GM03348 (cell line): ENCODE measurements at regions not wholly inside any gene's neighbourhood (a gene's known extent, or its start where the extent isn't known, plus 50 kb on each side); places are given as distances from the start of the nearest gene placed in this dataset.
"Not testable (repeated sequence)": the region's sequence is repeated elsewhere in the genome, so short reads cannot be mapped to it uniquely, and the experiment has no call there.

Source experiments
- DNase-seq: peaks from one replicate; pipeline ENCODE4 v3.0.0; 2012; ENCODE audit warnings: low spot score

DNA sequence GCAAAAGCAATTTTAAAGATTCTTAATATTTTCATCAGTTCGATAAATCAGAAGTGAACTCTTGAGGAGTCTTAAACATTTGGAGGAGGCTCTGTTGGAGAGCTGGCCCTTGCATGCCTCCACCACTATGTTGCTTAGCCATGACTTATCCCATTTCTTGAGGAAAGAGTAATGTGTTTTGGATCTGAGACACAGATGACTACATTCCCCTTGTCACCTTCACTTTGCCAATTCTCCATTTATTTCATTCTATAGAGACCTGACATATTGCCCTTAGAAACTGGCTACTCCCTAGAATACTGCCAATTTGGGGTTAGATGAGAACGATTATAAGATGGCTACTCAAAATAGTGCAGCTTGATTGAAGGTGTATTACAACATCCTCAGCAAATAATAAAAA, 157.4 kb upstream of the TMEM260 start:
- DNase-seq: no peak

DNA sequence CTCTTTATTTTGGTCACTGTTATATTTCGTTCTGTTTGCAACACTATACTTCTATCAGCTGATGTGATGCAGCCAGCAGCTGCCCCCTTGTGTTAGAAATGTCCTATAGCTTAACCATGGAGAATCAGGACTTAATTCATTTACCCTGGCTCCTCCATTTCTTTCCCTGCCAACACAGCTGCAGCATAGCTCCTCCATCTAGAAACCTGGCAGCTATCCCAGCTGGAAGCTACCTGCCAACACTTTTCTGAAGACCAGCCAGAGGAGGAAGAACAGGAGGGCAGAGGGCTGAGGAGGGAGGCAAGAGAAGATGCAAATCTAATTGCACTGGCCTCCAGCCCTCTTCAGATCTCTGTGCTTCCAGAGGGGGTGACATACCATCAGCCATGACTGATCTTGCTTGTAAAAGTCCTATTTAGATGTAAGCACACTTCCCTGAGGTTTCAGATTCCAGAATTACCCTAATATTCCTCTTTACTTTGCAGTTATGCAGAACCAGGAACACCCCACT, 156.8 kb upstream of the TMEM260 start:
- DNase-seq: peak; percentile 87

DNA sequence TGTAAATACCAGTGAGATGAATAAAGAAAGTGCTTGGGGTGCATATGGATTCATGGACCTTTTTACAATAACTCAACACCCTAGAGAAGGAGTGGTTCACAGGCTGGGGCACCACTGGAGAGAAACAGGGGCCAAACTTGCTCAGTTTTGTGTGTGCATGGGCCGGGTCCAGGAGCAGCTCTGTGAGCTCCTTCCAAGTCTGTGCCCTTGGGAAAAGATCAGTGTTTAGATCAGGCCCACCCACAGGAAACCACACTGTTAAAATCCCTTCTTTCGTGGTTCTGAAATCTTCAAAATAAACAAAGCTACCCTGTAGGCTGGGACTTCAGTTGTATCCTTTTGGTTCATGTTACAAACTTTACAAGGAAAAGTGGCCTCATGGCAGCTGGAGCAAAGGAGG, 156.1 kb upstream of the TMEM260 start:
- no peak for DNase-seq

DNA sequence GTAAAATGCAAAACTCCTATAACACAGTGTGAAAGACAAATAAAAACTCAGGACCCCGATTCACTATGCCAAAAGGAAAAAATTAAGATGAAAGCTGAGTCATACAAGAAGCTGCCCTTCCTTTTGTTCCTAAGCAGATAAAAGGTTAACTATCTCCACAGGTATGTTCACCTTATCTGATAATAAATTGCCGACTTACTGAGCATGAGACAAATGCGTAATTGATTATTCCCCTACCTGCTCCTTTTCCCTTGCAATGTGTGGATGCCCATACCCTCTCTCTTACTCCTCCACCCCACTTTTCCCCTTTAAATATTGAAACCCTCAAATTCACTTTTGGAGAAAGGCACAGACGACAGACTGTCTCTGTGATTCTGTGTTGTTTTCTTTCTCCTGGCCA, 148.6 kb upstream of the TMEM260 start:
- DNase-seq: no peak

DNA sequence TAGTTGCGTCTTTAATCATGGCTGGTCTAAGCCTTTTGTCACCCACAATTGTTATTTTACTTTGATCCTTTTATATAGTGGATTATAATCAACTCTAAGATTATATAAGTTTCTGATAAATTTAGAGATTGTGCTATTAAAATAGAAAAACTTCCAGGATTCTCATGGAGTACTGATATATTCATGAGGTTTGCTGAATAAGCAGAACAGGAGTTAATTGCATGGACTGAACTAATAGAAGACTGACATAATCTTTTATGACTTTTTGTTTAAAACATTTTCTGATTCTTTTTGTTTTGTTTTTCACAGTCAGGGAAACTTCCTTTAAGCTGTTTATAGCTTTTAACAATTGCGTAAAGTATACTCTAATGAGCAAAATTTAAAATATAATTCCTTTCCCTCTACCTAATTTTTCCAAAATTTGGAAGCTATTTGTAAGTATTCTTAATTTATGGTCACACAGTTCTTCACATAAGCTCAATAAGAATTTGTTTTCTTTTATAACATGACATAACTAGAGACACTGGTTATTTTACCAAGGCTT, 129.9 kb upstream of the TMEM260 start:
- no peak for DNase-seq

DNA sequence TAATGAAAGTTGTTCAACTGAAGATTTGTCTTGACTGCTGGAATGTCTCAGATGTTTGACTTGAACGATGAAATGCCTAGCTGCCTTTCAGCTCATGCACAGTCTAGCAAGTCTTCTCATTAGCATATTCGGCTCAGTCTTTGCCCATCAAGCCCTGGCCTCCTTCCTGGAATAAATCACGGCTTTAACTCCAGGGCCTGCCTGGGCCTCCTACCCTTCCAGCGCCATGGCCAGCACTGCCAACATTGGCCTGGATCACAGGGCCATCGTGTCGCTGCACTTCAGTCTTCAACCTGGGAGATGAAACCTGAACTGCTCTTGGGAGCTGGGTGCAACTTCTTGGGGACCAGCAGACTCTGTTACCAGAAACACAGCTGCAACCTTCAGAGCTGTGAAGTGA, 126.7 kb upstream of the TMEM260 start:
- no peak for DNase-seq

DNA sequence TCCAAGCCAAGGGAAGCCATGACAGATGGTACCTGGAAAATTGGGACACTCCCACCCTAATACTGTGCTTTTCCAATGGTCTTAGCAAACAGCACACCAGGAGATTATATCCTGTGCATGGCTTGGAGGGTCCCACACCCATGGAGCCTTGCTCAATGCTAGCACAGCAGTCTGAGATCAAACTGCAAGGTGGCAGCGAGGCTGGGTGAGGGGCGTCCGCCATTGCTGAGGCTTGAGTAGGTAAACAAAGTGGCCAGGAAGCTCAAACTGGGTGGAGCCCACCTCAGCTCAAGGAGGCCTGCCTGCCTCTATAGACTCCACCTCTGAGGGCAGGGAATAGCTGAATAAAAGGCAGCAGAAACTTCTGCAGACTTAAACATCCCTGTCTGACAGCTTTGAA, 124.9 kb upstream of the TMEM260 start:
- not testable (repeated sequence) for DNase-seq

DNA sequence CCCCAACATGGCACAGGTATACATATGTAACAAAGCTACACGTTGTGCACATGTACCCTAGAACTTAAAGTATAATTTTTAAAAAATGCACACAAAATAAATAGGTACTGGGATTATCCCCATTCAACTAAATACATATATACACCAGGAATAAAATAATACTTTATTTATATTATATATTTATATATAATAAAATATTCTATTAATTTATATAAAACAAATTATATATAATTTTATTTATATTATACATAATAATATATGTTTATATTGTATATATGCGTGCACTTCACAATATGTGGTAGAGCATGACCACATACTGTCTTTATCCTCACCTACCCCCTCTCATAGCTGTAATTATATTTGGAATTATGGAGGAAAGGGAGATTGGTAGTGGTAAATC, 119.1 kb upstream of the TMEM260 start:
- no peak for DNase-seq

DNA sequence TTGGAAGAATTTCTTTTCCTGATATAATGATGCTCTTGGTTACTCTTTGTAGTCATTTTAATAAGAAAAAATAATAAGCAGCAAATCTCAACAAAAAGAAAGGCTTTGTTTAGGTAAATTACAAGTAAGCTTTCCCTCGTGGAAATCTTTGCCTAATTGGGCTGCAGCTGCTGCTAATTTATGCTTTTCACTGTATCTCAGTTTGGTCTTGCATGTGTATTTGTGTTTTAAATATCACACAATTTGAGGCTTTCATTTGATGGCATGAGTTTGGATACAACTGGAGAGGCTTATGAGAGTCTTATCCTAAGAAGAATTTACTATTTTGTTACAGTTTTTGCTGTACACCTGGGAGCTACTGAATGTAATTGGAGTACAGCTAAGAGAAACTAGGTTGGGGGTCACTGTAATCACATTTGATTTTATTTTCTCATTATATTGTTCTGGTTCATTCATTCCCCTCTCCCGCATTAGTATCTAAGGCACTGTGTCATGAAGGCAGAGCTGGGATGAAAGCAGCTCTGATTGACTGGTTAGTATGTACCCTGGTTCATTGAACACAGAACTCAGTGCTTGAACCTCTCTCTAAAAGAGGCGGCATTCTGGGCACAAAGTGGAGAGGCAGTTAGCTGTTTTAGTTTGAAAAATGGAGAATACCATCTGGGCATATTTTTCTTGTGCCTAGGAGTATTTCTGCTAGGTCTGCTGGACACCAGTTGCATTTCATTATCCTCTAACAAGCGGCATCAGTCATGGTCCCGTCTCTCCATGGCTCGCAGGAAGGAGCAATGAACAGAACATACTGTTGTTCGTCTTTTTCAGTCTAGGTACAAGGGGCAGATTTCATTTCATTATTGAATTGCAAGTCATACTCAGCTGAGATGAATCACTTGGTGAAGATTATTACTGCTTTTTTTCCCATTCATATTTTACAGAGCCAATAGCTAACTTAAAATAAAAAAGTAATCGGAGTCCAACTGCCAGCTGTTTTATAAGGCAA, 118.0 kb upstream of the TMEM260 start:
- DNase-seq: no peak

DNA sequence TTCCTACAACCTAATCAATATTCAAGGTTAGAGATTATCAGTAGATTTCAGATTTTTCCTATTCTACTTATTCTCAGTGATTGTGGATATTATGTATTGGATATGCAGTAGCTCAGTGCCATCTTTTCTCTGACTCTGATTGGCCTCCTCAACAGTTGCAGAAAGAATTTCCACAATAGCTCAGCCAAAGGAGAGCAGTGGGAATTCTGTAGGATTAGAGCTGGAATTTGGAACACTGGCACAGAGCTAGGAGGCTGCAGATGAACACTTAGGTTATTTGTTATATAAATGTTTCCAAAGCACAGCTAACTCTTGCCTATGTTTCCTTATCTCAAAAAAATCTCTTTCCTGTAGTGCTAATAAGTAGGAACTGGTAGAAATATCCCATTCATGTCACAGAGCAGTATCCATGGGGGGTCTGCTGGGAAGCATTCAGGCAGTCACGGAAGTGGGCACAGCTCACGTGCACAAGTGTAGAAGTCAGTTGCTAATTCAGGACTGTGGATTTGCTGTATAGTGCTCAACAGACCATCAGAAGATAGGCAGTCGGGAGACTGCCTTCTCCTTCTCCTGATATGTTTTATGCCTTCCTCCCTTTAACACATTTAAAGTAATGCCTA, 116.2 kb upstream of the TMEM260 start:
- DNase-seq: no peak

DNA sequence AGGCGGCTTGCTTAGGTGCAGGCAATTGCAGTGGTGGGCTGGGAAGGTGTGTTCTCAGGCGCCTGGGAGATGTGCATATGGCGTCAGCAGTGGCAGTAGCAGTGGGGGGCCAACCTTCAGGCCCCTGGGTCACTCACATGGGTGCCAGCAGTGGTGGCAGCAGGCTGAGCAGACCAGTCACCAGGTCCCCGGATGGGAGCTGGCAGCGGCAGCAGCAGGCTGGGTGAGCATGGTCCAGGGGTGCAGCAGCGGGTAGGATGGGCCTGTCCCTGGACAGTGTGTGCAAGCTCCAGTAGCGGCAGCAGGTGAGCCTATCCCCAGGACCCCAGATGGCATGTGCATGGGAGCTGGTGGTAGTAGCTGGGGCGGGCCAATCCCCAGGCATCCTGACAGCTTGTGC, 108.5 kb upstream of the TMEM260 start:
- no peak for DNase-seq

DNA sequence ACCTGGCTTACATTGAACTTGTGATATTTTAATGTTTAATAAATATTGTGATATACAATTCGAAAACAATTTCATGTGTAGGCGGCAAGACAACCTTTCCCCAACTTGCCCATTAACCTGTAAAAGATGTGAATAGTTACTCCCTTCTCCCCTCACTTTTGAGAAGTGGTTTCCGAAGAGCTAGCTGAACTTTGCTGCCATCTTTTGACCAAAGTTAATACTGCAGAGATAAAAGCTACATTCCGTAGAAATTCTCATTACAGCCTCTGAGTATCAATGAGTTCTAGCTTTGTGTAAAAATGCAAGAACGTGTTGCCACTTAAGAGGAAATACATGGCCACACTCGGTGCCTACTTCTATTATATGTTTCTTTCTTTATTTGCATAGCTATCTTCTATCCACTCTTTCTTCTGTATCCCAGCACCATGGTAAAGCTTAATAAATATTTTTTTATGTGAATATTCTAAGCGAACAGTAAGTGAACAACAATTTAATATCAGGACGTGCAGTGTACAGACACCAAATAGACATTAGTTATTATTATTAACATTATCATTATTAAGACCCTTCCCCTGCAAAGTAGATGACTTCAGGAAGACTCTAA, 105.1 kb upstream of the TMEM260 start:
- DNase-seq: peak; percentile 59

DNA sequence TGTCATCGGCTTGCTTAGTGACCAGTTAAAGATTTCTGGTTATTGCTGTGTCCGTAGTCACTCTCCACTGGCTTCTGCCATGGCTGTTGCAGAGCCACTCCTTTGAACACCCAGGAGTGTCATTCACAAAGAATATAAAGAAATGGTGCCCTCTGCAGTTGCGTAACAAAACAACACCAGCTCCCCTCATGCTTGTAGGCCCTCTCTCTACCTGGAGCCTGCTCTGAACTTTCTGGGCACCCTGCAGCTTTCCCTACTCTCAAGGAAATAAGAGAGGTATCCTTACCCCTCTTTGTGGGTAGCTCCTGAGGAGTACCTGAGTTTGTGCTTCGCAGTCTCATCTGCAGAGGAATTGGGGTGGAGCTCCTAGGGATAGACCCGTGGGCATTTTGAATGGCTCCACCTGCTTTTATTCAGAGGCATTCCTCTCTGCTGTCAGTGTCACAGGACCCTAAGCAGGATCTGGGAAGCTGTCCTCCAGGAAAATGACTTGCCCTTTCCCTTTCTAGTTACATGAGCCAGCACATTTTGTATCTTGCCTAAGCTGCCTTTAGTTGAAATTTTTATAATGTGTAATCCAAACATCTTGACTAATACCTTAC, 97.2 kb upstream of the TMEM260 start:
- no peak for DNase-seq

DNA sequence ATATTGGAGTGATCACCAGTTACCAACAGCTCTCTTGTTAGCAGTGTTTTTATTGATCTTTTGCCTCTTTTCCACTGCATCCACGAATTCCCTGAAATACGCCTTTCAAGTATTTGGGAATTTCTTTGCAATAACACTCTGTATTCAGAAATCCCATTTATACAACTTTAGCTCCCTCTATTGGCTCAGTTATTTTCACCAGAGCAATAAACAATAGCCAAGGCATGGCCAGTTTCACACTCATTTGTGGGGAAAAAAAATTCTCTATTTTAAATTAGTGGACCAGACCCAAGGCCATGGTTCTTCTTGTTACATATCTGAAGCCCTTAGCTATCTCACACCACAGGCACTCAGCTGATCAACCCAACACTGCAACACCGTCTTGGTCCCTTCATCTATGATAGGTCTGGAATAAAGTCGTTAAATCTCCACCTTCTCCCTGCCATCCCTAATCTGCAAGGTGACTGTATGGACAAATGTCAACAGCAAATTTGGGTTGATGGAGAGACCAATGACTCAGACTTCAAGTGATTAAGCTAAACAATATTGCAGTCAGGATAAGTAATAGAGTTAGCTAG, 92.4 kb upstream of the TMEM260 start:
- peak; percentile 39 for DNase-seq

DNA sequence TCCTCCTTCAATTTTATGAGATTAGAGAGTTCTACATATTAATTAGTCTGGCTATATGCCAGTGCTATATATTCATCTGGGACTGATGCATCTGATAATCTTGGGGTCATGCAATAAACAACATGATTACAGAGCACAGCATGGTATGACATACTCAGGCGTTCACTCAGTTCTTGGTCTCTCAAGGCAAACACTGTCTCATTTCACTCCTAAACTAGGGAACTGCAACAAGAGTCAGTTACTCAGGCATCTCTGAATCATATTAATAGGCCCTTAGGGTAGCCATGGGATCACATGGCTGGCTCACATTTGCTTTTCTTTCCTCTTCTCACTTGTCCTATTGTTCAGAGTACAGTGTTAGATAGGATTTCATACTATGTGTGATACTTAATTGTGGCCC, 91.8 kb upstream of the TMEM260 start:
- no peak for DNase-seq

DNA sequence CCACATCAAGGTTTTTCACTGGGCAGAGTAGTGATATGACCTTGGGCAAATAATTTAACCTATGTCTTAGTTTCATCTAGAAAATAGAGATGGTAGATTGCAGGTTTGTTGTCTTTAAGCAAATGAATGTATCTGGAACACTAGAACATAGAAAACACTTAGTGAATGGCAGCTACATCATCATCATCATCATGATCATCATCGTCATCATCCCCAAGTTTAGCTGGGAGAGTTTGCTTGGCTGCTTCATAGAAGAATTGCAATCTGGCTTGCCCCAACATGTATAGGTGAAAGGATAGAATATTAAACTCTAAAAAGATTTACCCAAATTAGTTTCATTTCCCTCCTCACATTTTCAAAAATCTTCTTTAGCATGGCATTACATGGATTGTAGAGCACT, 91.3 kb upstream of the TMEM260 start:
- DNase-seq: no peak

DNA sequence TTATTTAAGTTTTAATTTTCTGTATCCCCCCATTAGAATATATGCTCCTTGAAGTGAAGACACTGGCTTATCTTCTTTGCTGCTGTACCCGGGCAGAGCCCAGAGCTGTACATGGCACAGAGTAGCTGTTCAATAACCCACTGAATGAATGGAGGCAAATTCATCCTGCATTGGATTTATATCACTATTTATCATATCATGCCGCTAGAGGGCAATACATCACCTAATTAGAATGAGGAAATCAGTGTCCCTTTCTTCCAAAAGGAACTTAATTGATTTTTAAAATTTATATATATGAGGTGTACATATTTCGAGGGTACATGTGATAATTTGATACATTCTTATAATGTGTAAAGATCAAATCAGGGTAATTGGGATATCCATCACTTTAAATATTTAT, 89.2 kb upstream of the TMEM260 start:
- DNase-seq: peak; percentile 36

DNA sequence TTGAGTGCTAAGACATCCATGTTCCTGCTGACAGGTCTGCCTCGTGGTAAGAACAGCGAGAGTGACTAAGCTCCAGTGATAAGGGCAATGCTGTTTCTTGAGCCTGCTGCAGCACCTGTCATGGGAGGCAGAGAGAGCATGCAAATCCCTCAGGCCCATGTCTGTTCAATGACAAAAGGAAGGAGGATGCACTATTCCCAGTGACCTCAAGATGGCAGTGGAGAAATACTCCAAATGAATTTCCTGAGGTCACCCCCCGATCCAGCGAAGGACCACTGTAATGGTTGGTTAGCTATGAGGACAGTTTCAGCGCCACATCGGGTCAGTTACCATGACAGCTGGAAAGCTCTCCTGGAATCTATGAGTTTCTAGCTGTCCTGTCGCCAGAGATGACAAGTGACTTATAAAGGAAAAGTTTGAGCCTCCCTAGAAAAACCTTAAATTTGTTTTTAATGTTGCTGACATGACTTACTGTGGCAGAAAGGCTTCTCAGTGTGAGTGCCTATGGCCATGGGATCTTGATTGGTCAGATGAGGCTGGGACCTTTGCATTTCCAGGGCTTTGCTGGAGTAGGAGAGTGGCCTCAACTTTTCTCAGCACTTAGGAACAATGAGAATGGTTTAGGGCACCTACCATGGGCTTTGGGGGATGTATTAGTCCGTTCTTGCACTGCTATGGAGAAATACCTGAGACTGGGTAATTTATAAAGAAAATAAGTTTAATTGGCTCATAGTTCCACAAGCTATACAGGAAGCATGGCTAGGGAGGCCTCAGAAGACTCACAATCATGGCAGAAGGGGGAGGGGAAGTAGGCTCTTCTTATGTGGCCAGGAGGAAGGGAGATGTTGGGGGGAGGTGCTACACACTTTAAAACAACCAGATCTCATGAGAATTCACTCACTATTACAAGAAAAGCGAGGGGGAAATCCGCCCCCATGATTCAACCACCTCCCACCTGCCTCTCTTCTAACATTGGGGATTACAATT, 88.0 kb upstream of the TMEM260 start:
- peak; percentile 54 for DNase-seq

DNA sequence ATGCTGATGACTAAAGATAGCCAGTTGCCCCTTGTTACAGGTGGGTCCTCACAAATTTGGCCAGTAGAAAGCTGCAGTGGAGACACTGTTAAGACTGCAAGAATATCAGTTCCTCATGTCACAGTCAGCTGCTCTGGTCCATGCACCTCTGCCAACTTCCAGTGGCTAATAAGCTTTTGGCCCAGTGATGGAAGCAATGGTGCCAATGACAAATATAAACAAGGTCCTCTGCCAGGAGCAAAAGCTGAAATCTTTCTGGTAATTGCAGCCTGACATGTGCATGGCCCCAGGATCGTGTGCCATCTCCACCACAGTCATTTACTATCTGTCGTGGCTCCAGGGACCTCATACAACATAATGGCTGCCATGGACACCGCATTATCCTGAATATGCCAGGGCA, 85.4 kb upstream of the TMEM260 start:
- no peak for DNase-seq

DNA sequence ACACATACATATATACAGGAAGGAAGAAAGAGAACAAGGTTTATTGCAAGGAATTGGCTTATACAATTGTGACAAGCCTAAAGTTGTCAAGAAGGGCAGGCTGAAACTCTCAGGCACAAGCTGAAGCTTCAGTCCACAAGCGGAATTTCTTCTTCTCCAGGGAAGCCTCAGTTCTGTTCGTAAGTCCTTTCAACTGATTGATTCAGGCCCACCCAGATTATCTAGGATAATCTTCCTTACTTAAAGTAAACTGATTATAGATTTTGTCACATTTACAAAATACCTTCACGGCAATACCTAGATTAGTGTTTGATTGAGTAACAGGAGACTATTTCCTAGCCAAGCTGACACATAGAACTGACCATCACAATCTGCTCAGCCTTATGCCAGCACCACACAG, 81.5 kb upstream of the TMEM260 start:
- no peak for DNase-seq
